ENCODE measurements at regions not wholly inside any gene's neighbourhood (a gene's known extent, or its start where the extent isn't known, plus 50 kb on each side); places are given as distances from the start of the nearest gene placed in this dataset.

GRCh38 chr2:122144884-122145283, 389.4 kb downstream of the TSN start:
- 88 to 94% methylated on average over 3 of the region's 3 CpGs for WGBS, 2 experiments (ENCODE audit: low coverage in 1 of 2, low lambda C conversion rate in 2 of 2, missing lambda C conversion rate in 2 of 2)

DNA sequence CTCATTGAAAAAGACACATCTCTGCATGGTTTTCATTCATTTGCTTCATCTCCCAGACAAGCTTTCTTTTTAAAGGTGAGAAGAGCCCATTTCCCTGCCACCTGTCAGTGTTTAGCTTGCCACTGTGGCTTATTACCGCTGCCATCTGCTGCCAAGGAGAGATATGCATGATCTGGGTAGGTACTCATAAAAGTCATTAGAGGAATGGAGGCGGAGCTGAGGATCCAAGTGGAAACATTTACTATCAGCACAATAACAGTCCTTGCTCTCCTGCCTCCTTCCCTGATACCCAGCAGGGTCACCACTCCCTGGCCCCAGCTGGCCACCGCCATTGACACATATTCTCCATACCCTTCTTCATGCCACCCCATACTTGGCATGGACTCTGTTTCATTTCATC, 390.4 kb downstream of the TSN start:
- TF ChIP-seq EZH2phosphoT487 (IDR thresholded peaks at IDR 0.05; ENCODE audit: insufficient read depth, low read depth) (no peak), EZH2 (IDR thresholded peaks at IDR 0.05; ENCODE audit: insufficient read depth, poor library complexity, severe bottlenecking) (no peak)
- no peaks in the 10 kb centered on the region for H3K4me1 ChIP-seq (ENCODE audit: insufficient read depth)
- H2AFZ ChIP-seq, result no peak overlapping the region
- no peak overlapping the region for H3K4me2 ChIP-seq (ENCODE audit: unreplicated experiment)
- H3K9me3 ChIP-seq (ENCODE audit: low read depth), result no peaks in the 10 kb centered on the region
- 67 to 73% methylated on average over 3 of the region's 3 CpGs for WGBS, 2 experiments (ENCODE audit: low coverage in 1 of 2, low lambda C conversion rate in 2 of 2, missing lambda C conversion rate in 2 of 2)
- H3K79me2 ChIP-seq (ENCODE audit: insufficient read depth), result no peaks in the 10 kb centered on the region
- no peak for DNase-seq
- no peak overlapping the region for H3K4me3 ChIP-seq
- in situ Hi-C loops (cut with MboI), result no loop called here
- H3K27ac ChIP-seq, result no peak overlapping the region
- H3K27me3 ChIP-seq (replicated peaks; ENCODE audit: insufficient read depth), result no peaks in the 10 kb centered on the region
- no peaks in the 10 kb centered on the region for H4K20me1 ChIP-seq (ENCODE audit: insufficient read depth)
- no peaks in the 10 kb centered on the region for H3K9me2 ChIP-seq (ENCODE audit: insufficient read depth)
- H3K36me3 ChIP-seq (ENCODE audit: low read depth), result no peaks in the 10 kb centered on the region
- no peak overlapping the region for H3K9ac ChIP-seq
- no peaks in the 10 kb centered on the region for H3F3A ChIP-seq (ENCODE audit: insufficient read depth)

More at GRCh38 chr2:122144884-122145283, 389.4 kb downstream of the TSN start:
- Histone ChIP-seq H3K4me3 (no peak overlapping the region), H3K9ac (no peak overlapping the region), H3K79me2 (ENCODE audit: insufficient read depth) (no peaks in the 10 kb centered on the region), H3K4me1 (ENCODE audit: insufficient read depth) (no peaks in the 10 kb centered on the region), H3K27me3 (replicated peaks; ENCODE audit: insufficient read depth) (no peaks in the 10 kb centered on the region), H3K27ac (no peak overlapping the region), H3K36me3 (ENCODE audit: low read depth) (no peaks in the 10 kb centered on the region), H2AFZ (no peak overlapping the region), H3K9me2 (ENCODE audit: insufficient read depth) (no peaks in the 10 kb centered on the region), H4K20me1 (ENCODE audit: insufficient read depth) (no peaks in the 10 kb centered on the region), H3K4me2 (ENCODE audit: unreplicated experiment) (no peak overlapping the region), H3F3A (ENCODE audit: insufficient read depth) (no peaks in the 10 kb centered on the region), H3K9me3 (ENCODE audit: low read depth) (no peaks in the 10 kb centered on the region)
- no peak for DNase-seq
- TF ChIP-seq EZH2phosphoT487 (IDR thresholded peaks at IDR 0.05; ENCODE audit: insufficient read depth, low read depth), result no peak
- TF ChIP-seq EZH2 (IDR thresholded peaks at IDR 0.05; ENCODE audit: insufficient read depth, poor library complexity, severe bottlenecking), result no peak
- in situ Hi-C loops (cut with MboI), result no loop called here

DNA sequence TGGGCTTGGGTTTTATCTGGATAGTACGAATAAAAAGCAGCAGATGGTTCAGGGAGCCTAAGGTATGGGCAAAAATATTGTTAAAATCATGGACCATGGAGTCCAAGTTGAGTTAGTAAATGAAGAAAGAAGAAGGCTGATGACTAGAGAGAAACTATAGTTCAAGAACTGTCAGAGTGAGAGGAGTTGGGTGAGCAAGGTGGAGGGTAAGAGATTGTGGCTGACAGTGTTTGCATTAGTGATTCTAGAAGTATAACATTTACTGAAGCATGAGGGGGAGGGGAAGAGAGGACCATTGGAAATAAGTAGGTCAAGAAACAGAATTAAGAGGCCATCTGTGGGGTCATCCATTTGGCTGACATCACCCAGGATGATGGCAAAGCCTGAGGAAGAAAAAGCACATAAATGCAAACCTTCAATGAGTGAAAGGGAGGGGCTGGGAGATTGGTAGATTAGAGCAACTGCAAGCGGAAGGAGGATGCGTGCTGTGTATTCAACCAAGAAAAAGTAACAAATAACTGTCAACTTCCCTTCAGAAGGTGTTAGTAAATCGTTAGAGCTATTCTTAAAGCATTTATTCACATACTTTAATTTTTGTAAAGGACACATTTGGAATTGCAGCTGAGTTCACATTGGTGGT, 392.8 kb downstream of the TSN start:
- no peaks in the 10 kb centered on the region for H3K27me3 ChIP-seq (replicated peaks; ENCODE audit: insufficient read depth)
- no peak overlapping the region for H3K27ac ChIP-seq
- no peaks in the 10 kb centered on the region for H3K9me3 ChIP-seq (ENCODE audit: low read depth)
- H4K20me1 ChIP-seq (ENCODE audit: insufficient read depth), result no peaks in the 10 kb centered on the region
- no peak overlapping the region for H2AFZ ChIP-seq
- TF ChIP-seq EZH2 (IDR thresholded peaks at IDR 0.05; ENCODE audit: insufficient read depth, poor library complexity, severe bottlenecking) (no peak), EZH2phosphoT487 (IDR thresholded peaks at IDR 0.05; ENCODE audit: insufficient read depth, low read depth) (no peak)
- H3F3A ChIP-seq (ENCODE audit: insufficient read depth), result no peaks in the 10 kb centered on the region
- in situ Hi-C loops (cut with MboI), result no loop called here
- no peaks in the 10 kb centered on the region for H3K4me1 ChIP-seq (ENCODE audit: insufficient read depth)
- H3K79me2 ChIP-seq (ENCODE audit: insufficient read depth), result no peaks in the 10 kb centered on the region
- no peak overlapping the region for H3K4me3 ChIP-seq
- DNase-seq, result no peak
- no peaks in the 10 kb centered on the region for H3K9me2 ChIP-seq (ENCODE audit: insufficient read depth)
- H3K36me3 ChIP-seq (ENCODE audit: low read depth), result no peaks in the 10 kb centered on the region
- WGBS, 2 experiments (ENCODE audit: low coverage in 1 of 2, low lambda C conversion rate in 2 of 2, missing lambda C conversion rate in 2 of 2), result 69 to 71% methylated on average over 4 of the region's 4 CpGs
- H3K9ac ChIP-seq, result no peak overlapping the region
- H3K4me2 ChIP-seq (ENCODE audit: unreplicated experiment), result no peak overlapping the region

DNA sequence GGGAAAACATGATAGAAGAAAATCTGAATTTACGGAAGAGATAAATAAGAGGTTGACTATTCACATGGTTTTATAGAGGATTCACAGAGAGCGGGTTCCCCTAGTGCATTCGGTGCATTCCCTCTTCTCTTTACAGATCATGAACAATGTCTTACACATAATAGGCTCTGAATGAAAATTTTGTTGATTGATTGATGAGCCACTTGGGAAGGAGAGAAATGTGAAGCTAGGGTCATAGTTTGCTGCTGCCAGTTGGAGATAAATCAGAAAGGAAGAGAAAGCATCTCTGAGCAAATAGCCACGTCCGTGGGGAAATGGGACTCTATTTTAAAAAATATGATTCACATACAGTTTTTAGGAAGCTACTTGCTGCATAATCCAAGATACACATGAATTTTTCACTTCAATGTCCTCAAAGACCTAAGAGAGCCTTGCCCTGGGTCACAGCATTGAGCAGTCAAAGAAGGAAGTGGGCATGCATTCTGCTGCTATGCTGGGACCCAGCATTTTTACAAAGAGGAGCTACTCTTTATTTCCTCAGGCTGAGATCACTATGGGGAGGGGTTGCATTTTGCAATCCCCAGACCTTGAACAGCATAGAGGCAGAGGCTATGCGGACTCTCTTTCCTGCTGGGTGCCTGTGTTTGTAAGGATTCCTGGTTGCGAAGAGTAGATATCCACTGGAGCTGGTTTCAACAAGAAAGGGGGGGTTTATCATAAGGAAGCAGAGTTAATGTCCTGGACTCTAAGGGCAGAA, 395.3 kb downstream of the TSN start:
- H3K9ac ChIP-seq, result no peak overlapping the region
- no peak overlapping the region for H3K4me3 ChIP-seq
- no peak for TF ChIP-seq EZH2phosphoT487 (IDR thresholded peaks at IDR 0.05; ENCODE audit: insufficient read depth, low read depth)
- no peak for TF ChIP-seq EZH2 (IDR thresholded peaks at IDR 0.05; ENCODE audit: insufficient read depth, poor library complexity, severe bottlenecking)
- H3K79me2 ChIP-seq (ENCODE audit: insufficient read depth), result no peaks in the 10 kb centered on the region
- no peak overlapping the region for H3K27ac ChIP-seq
- no peak overlapping the region for H2AFZ ChIP-seq
- H3K36me3 ChIP-seq (ENCODE audit: low read depth), result no peaks in the 10 kb centered on the region
- no peaks in the 10 kb centered on the region for H3K9me3 ChIP-seq (ENCODE audit: low read depth)
- 58 to 65% methylated on average over 7 of the region's 7 CpGs for WGBS, 2 experiments (ENCODE audit: low coverage in 1 of 2, low lambda C conversion rate in 2 of 2, missing lambda C conversion rate in 2 of 2)
- H3K4me1 ChIP-seq (ENCODE audit: insufficient read depth), result no peaks in the 10 kb centered on the region
- no peaks in the 10 kb centered on the region for H3K27me3 ChIP-seq (replicated peaks; ENCODE audit: insufficient read depth)
- no peaks in the 10 kb centered on the region for H3K9me2 ChIP-seq (ENCODE audit: insufficient read depth)
- in situ Hi-C loops (cut with MboI), result no loop called here
- H3K4me2 ChIP-seq (ENCODE audit: unreplicated experiment), result no peak overlapping the region
- H4K20me1 ChIP-seq (ENCODE audit: insufficient read depth), result no peaks in the 10 kb centered on the region
- no peaks in the 10 kb centered on the region for H3F3A ChIP-seq (ENCODE audit: insufficient read depth)
- no peak for DNase-seq
